ENCODE measurements at regions not wholly inside any gene's neighbourhood (a gene's known extent, or its start where the extent isn't known, plus 50 kb on each side); places are given as distances from the start of the nearest gene placed in this dataset.

DNA sequence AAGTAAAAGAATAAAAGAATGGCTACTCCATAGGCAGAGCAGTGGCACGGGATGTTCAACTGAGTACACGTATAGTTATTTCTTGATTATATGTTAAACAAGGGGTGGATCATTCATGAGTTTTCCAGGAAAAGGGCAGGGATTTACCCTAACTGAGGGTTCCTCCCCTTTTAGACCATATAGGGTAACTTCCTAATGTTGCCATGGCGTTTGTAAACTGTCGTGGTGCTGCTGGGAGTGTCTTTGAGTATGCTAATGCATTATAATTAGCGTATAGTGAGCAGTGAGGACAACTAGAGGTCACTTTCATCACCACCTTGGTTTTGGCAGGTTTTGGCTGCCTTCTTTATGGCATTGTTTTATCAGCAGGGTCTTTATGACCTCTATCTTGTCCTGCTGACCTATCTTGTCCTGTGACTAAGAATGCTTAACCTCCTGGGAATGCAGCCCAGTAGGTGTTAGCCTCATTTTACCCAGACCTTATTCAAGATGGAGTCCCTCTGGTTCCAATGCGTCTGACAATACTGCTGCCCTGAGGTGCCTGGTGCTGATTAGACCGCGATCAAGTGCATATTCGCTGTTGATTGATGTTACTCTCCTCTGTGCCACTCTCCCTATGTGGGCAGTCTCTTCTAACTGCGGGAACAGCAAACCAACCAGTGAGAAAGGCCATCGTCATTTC is 67.6 kb upstream of the AMN1 start:
- TF ChIP-seq, protein P1, sequence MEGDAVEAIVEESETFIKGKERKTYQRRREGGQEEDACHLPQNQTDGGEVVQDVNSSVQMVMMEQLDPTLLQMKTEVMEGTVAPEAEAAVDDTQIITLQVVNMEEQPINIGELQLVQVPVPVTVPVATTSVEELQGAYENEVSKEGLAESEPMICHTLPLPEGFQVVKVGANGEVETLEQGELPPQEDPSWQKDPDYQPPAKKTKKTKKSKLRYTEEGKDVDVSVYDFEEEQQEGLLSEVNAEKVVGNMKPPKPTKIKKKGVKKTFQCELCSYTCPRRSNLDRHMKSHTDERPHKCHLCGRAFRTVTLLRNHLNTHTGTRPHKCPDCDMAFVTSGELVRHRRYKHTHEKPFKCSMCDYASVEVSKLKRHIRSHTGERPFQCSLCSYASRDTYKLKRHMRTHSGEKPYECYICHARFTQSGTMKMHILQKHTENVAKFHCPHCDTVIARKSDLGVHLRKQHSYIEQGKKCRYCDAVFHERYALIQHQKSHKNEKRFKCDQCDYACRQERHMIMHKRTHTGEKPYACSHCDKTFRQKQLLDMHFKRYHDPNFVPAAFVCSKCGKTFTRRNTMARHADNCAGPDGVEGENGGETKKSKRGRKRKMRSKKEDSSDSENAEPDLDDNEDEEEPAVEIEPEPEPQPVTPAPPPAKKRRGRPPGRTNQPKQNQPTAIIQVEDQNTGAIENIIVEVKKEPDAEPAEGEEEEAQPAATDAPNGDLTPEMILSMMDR (IDR thresholded peaks at IDR 0.05 in 4 of 5, conservative IDR thresholded peaks at IDR 0.05 in 1 of 5), result no peak
- TF ChIP-seq POLR2A (IDR thresholded peaks at IDR 0.05), result no peak
